Smooth muscle cell (in vitro differentiated cells): ENCODE measurements at regions not wholly inside any gene's neighbourhood (a gene's known extent, or its start where the extent isn't known, plus 50 kb on each side); places are given as distances from the start of the nearest gene placed in this dataset.
"Not testable (repeated sequence)": the region's sequence is repeated elsewhere in the genome, so short reads cannot be mapped to it uniquely, and the experiment has no call there.

Experiments used
- DNase-seq: peaks from one replicate; lab custom pipeline; 2025; ENCODE audit not compliant: unreplicated experiment; lab: John Stamatoyannopoulos, UW
- H2AFZ ChIP-seq: fragments of 200-600 bp; sonication (generic); 2 replicates; pipeline ENCODE4 v1.6.0; 2016; ENCODE audit warnings: antibody characterized with exemption, low read depth, mild to moderate bottlenecking
- H3F3A ChIP-seq: fragments of 200-600 bp; sonication (generic); 2 replicates; pipeline ENCODE4 v1.6.0; 2017; ENCODE audit warnings: antibody characterized with exemption, low read depth
- H3K27ac ChIP-seq: fragments of 200-600 bp; sonication (generic); 2 replicates; pipeline ENCODE4 v1.5.1; 2016; ENCODE audit warnings: low read depth, mild to moderate bottlenecking
- H3K27me3 ChIP-seq: fragments of 200-600 bp; sonication (generic); 2 replicates; pipeline ENCODE4 v1.6.1; 2016; ENCODE audit warnings: low read depth, mild to moderate bottlenecking
- H3K36me3 ChIP-seq: fragments of 200-600 bp; sonication (generic); 2 replicates; pipeline ENCODE4 v1.5.1; 2016; ENCODE audit warnings: low read depth
- H3K4me1 ChIP-seq: fragments of 200-600 bp; sonication (generic); 2 replicates; pipeline ENCODE4 v1.5.1; 2016; ENCODE audit warnings: low read depth
- H3K4me2 ChIP-seq: fragments of 200-600 bp; sonication (generic); 2 replicates; pipeline ENCODE4 v1.6.0; 2016; ENCODE audit warnings: mild to moderate bottlenecking
- H3K4me3 ChIP-seq: fragments of 200-600 bp; sonication (generic); 2 replicates; pipeline ENCODE4 v1.5.1; 2016; ENCODE audit warnings: mild to moderate bottlenecking
- H3K79me2 ChIP-seq: fragments of 200-600 bp; sonication (generic); 2 replicates; pipeline ENCODE4 v1.6.0; 2016; ENCODE audit warnings: low read depth, mild to moderate bottlenecking
- H3K9ac ChIP-seq: fragments of 200-600 bp; sonication (generic); 2 replicates; pipeline ENCODE4 v1.6.0; 2016; ENCODE audit warnings: low read depth
- H3K9me3 ChIP-seq: fragments of 200-600 bp; sonication (generic); replicated peaks from 2 replicates; pipeline ENCODE4 v1.5.1; 2016; ENCODE audit warnings: low read depth
- H4K20me1 ChIP-seq: fragments of 200-600 bp; sonication (generic); 2 replicates; pipeline ENCODE4 v1.6.0; 2016; ENCODE audit warnings: low read depth
- WGBS: methylation state at CpG from one replicate; pipeline ENCODE4 v1.1.7; 2016; ENCODE audit warnings: low lambda C conversion rate; 5-methylcytosine and 5-hydroxymethylcytosine counted together
- TF ChIP-seq, protein P1 (sequence below): fragments of 200-600 bp; sonication (generic); IDR thresholded peaks from 2 replicates; pipeline ENCODE4 v1.5.1; 2017; ENCODE audit warnings: borderline replicate concordance, mild to moderate bottlenecking, antibody characterized with exemption; ENCODE audit not compliant: insufficient read depth, poor library complexity, severe bottlenecking

- no peaks in the 10 kb centered on the region for H3F3A ChIP-seq
- H3K27ac ChIP-seq: no peak overlapping the region
- no peak overlapping the region for H2AFZ ChIP-seq
- peaks cover 19% of the 10 kb centered on the region for H3K27me3 ChIP-seq
- H3K4me1 ChIP-seq: no peaks in the 10 kb centered on the region
- no peak overlapping the region for H3K4me2 ChIP-seq
- no peak for DNase-seq
- 73% methylated on average over 3 of the region's 3 CpGs for WGBS
- H4K20me1 ChIP-seq: no peaks in the 10 kb centered on the region
- TF ChIP-seq, protein P1, sequence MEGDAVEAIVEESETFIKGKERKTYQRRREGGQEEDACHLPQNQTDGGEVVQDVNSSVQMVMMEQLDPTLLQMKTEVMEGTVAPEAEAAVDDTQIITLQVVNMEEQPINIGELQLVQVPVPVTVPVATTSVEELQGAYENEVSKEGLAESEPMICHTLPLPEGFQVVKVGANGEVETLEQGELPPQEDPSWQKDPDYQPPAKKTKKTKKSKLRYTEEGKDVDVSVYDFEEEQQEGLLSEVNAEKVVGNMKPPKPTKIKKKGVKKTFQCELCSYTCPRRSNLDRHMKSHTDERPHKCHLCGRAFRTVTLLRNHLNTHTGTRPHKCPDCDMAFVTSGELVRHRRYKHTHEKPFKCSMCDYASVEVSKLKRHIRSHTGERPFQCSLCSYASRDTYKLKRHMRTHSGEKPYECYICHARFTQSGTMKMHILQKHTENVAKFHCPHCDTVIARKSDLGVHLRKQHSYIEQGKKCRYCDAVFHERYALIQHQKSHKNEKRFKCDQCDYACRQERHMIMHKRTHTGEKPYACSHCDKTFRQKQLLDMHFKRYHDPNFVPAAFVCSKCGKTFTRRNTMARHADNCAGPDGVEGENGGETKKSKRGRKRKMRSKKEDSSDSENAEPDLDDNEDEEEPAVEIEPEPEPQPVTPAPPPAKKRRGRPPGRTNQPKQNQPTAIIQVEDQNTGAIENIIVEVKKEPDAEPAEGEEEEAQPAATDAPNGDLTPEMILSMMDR: no peak
- no peak overlapping the region for H3K9ac ChIP-seq
- H3K36me3 ChIP-seq: no peaks in the 10 kb centered on the region
- no peaks in the 10 kb centered on the region for H3K79me2 ChIP-seq
- no peaks in the 10 kb centered on the region for H3K9me3 ChIP-seq
- no peak overlapping the region for H3K4me3 ChIP-seq
Measured at GRCh38 chr3:147333098-147333497, 73.2 kb downstream of the ZIC4 start.

- H3K27me3 ChIP-seq: peaks cover 9% of the 10 kb centered on the region
- H3K79me2 ChIP-seq: no peaks in the 10 kb centered on the region
- no peak for DNase-seq
- H3F3A ChIP-seq: no peaks in the 10 kb centered on the region
- H3K4me2 ChIP-seq: no peak overlapping the region
- no peak overlapping the region for H2AFZ ChIP-seq
- TF ChIP-seq, protein P1: no peak
- no peaks in the 10 kb centered on the region for H4K20me1 ChIP-seq
- no peaks in the 10 kb centered on the region for H3K9me3 ChIP-seq
- no peak overlapping the region for H3K27ac ChIP-seq
- 89% methylated on average over 2 of the region's 2 CpGs for WGBS
- no peaks in the 10 kb centered on the region for H3K4me1 ChIP-seq
- H3K9ac ChIP-seq: no peak overlapping the region
- no peaks in the 10 kb centered on the region for H3K36me3 ChIP-seq
- no peak overlapping the region for H3K4me3 ChIP-seq
Measured at GRCh38 chr3:147328711-147329110, 77.6 kb downstream of the ZIC4 start.

DNA sequence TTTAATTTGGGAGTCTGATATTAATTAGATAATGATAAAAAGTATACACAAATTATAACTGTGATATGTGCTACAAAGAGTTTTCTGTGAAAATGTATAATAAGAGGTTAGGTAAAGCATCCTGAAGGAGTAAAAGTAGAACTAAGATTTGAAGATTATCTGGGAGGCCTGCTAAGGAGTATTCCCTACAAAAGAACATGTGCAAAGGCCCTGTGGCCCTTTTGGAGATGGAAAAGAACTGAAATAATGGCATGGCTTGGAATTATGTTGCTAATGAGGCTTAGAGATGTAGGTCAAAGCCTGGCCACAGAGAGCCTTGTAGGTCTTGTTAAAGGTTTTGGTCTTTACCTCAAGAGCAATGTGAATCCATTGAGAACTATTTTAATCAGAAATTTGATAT, 82.0 kb downstream of the ZIC4 start:
- no peaks in the 10 kb centered on the region for H3F3A ChIP-seq

GRCh38 chr3:147318900-147319299, 87.4 kb downstream of the ZIC4 start:
- H3F3A ChIP-seq: no peaks in the 10 kb centered on the region
- no peak overlapping the region for H3K27ac ChIP-seq
- TF ChIP-seq, protein P1: no peak
- H3K9ac ChIP-seq: no peak overlapping the region
- no peaks in the 10 kb centered on the region for H3K9me3 ChIP-seq
- H2AFZ ChIP-seq: no peak overlapping the region
- no peak overlapping the region for H3K4me3 ChIP-seq
- no peaks in the 10 kb centered on the region for H3K79me2 ChIP-seq
- no peak overlapping the region for H3K4me2 ChIP-seq
- no peaks in the 10 kb centered on the region for H3K27me3 ChIP-seq
- no peak for DNase-seq
- H3K36me3 ChIP-seq: no peaks in the 10 kb centered on the region
- no peaks in the 10 kb centered on the region for H4K20me1 ChIP-seq
- 76% methylated on average over 3 of the region's 3 CpGs for WGBS
- no peaks in the 10 kb centered on the region for H3K4me1 ChIP-seq

More for the DNA sequence above, 82.0 kb downstream of the ZIC4 start:
- Histone ChIP-seq H3K27ac (no peak overlapping the region), H3K4me2 (no peak overlapping the region), H3K27me3 (no peaks in the 10 kb centered on the region), H2AFZ (no peak overlapping the region), H3K36me3 (no peaks in the 10 kb centered on the region), H3K9me3 (no peaks in the 10 kb centered on the region), H3K9ac (no peak overlapping the region), H3K4me3 (no peak overlapping the region), H4K20me1 (no peaks in the 10 kb centered on the region), H3K79me2 (no peaks in the 10 kb centered on the region), H3K4me1 (no peaks in the 10 kb centered on the region)
- TF ChIP-seq, protein P1: no peak
- DNase-seq: no peak

DNA sequence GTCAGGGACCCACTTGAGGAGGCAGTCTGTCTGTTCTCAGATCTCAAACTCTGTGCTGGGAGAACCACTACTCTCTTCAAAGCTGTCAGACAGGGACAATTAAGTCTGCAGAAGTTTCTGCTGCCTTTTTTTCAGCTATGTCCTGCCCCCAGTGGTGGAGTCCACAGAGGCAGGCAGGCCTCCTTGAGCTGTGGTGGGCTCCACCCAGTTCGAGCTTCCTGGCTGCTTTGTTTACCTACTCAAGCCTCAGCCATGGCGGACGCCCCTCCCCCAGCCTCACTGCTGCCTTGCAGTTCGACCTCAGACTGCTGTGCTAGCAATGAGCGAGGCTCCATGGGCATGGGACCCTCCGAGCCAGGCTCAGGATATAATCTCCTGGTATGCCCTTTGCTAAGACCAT, 89.3 kb downstream of the ZIC4 start:
- not testable (repeated sequence) for H3K9ac ChIP-seq, H3K36me3 ChIP-seq, H3K4me3 ChIP-seq, H4K20me1 ChIP-seq, H3K9me3 ChIP-seq, H3K27me3 ChIP-seq, H3K4me1 ChIP-seq, DNase-seq, H3F3A ChIP-seq, H3K27ac ChIP-seq, H3K4me2 ChIP-seq, H2AFZ ChIP-seq, H3K79me2 ChIP-seq
- 72% methylated on average over 6 of the region's 6 CpGs for WGBS
